SK-N-SH (cell line): ENCODE measurements at regions not wholly inside any gene's neighbourhood (a gene's known extent, or its start where the extent isn't known, plus 50 kb on each side); places are given as distances from the start of the nearest gene placed in this dataset.

Experiments
- CTCF ChIA-PET: fragments of 300-600, 350-600 bp; formaldehyde crosslinking; extraction: SDS; loops from one replicate; lab custom pipeline; 2021; lab: Yijun Ruan, JAX
- POLR2A ChIA-PET: fragments of 350-600 bp; sonication (Branson Sonifier 250); formaldehyde crosslinking; extraction: SDS; loops from one replicate; lab custom pipeline; 2020; ENCODE audit warnings: antibody characterized with exemption, inconsistent platforms; lab: Yijun Ruan, JAX
- DNase-seq: peaks from one replicate; pipeline ENCODE4 v3.0.0; 2012
- H2AFZ ChIP-seq: fragments of 200-600 bp; sonication (generic); 2 replicates; pipeline ENCODE4 v1.8.1; 2016; ENCODE audit warnings: antibody characterized with exemption, mild to moderate bottlenecking, low read depth
- H3F3A ChIP-seq: fragments of 200-600 bp; sonication (generic); replicated peaks from 2 replicates; pipeline ENCODE3; 2016; ENCODE audit warnings: antibody characterized with exemption, mild to moderate bottlenecking; ENCODE audit not compliant: insufficient read depth
- H3K27ac ChIP-seq, 2 experiments: fragments of 200-500 bp in 1 of 2; fragments of 200-600 bp in 1 of 2; sonication (Bioruptor generic) in 1 of 2; sonication (generic), shearing (Covaris generic) in 1 of 2; 2 replicates each; pipeline versions ENCODE4 v1.5.1 to v1.6.1; 2014 to 2016; ENCODE audit warnings: low read depth in 2 of 2, inconsistent platforms in 1 of 2, low read length in 1 of 2, mild to moderate bottlenecking in 1 of 2, mixed read lengths in 1 of 2
- H3K27me3 ChIP-seq: fragments of 200-600 bp; sonication (generic), shearing (Covaris generic); 2 replicates; pipeline ENCODE4 v1.6.1; 2016; ENCODE audit warnings: mixed run types; ENCODE audit not compliant: insufficient read depth
- H3K36me3 ChIP-seq, 2 experiments: fragments of 200-500 bp in 1 of 2; fragments of 200-600 bp in 1 of 2; sonication (Bioruptor generic) in 1 of 2; sonication (generic) in 1 of 2; replicated peaks in 1 of 2; 2 replicates each; pipeline versions ENCODE3 to v1.5.1; 2014 to 2016; ENCODE audit warnings: low read length in 1 of 2, mild to moderate bottlenecking in 1 of 2; ENCODE audit not compliant: insufficient read depth in 2 of 2, control insufficient read depth in 1 of 2
- H3K4me1 ChIP-seq, 2 experiments: fragments of 200-500 bp in 1 of 2; fragments of 200-600 bp in 1 of 2; sonication (Bioruptor generic) in 1 of 2; sonication (generic), shearing (Covaris generic) in 1 of 2; 2 replicates each; pipeline versions ENCODE4 v1.5.1 to v1.6.1; 2014 to 2016; ENCODE audit warnings: low read depth in 1 of 2, low read length in 1 of 2, mixed run types in 1 of 2; ENCODE audit not compliant: insufficient read depth in 2 of 2, control insufficient read depth in 1 of 2
- H3K4me2 ChIP-seq: fragments of 200-600 bp; sonication (generic), shearing (Covaris generic); 2 replicates; pipeline ENCODE4 v1.6.1; 2017; ENCODE audit warnings: mixed run types
- H3K4me3 ChIP-seq, 2 experiments: fragments of 200-500 bp in 1 of 2; fragments of 200-600 bp in 1 of 2; sonication (Bioruptor generic) in 1 of 2; sonication (generic), shearing (Covaris generic) in 1 of 2; 2 replicates each; pipeline versions ENCODE4 v1.5.1 to v1.8.1; 2014 to 2016; ENCODE audit warnings: low read depth in 2 of 2, inconsistent platforms in 1 of 2, low read length in 1 of 2, mild to moderate bottlenecking in 1 of 2, mixed read lengths in 1 of 2, moderate library complexity in 1 of 2
- H3K79me2 ChIP-seq: fragments of 200-600 bp; sonication (generic); 2 replicates; pipeline ENCODE4 v1.8.1; 2017; ENCODE audit warnings: mild to moderate bottlenecking; ENCODE audit not compliant: insufficient read depth
- H3K9ac ChIP-seq: fragments of 200-600 bp; sonication (generic); 2 replicates; pipeline ENCODE4 v1.6.1; 2017; ENCODE audit warnings: mixed run types
- H3K9me2 ChIP-seq: fragments of 200-600 bp; sonication (generic); 2 replicates; pipeline ENCODE4 v1.6.1; 2017; ENCODE audit warnings: mixed run types
- H3K9me3 ChIP-seq: fragments of 200-600 bp; sonication (generic); 2 replicates; pipeline ENCODE4 v1.6.1; 2017; ENCODE audit warnings: mixed run types, mild to moderate bottlenecking, moderate library complexity
- H4K20me1 ChIP-seq: fragments of 200-600 bp; sonication (generic); 2 replicates; pipeline ENCODE4 v1.6.1; 2017; ENCODE audit warnings: mild to moderate bottlenecking, mixed run types; ENCODE audit not compliant: insufficient read depth
- CHD2 ChIP-seq: fragments of 150-350 bp; IDR thresholded peaks from 2 replicates; pipeline ENCODE4 v1.6.1; 2018; ENCODE audit warnings: low read length; ENCODE audit not compliant: partially characterized antibody
- EP300 ChIP-seq, 2 experiments: IDR thresholded peaks; 2 replicates each; pipeline versions ENCODE4 v1.4.0 to v1.6.1; 2012; ENCODE audit warnings: borderline replicate concordance in 1 of 2, low read depth in 1 of 2, low read length in 1 of 2
- EZH2phosphoT487 ChIP-seq: fragments of 200-600 bp; sonication (generic); IDR thresholded peaks from 2 replicates; pipeline ENCODE4 v1.6.1; 2017; ENCODE audit warnings: low read depth, mixed run types, mild to moderate bottlenecking, antibody characterized with exemption, moderate library complexity, borderline replicate concordance
- FOXM1 ChIP-seq: IDR thresholded peaks from 2 replicates; pipeline ENCODE4 v1.4.0; 2012; ENCODE audit warnings: low read depth, mild to moderate bottlenecking
- IRF3 ChIP-seq: fragments of 150-350 bp; IDR thresholded peaks from 2 replicates; pipeline ENCODE4 v1.6.1; 2016; ENCODE audit warnings: mild to moderate bottlenecking, low read depth, low read length
- MEF2A ChIP-seq: IDR thresholded peaks from 2 replicates; pipeline ENCODE4 v1.4.0; 2012; ENCODE audit warnings: low read depth, borderline replicate concordance
- NFIC ChIP-seq: IDR thresholded peaks from 2 replicates; pipeline ENCODE4 v1.4.0; 2012; ENCODE audit warnings: borderline replicate concordance
- RFX5 ChIP-seq: IDR thresholded peaks from 2 replicates; pipeline ENCODE4 v1.6.1; 2012; ENCODE audit warnings: mild to moderate bottlenecking, improper control_type of control experiment, low read length
- RXRA ChIP-seq: IDR thresholded peaks from 2 replicates; pipeline ENCODE4 v1.4.0; 2012; ENCODE audit warnings: low read depth, mild to moderate bottlenecking, borderline replicate concordance
- SIN3A ChIP-seq: IDR thresholded peaks from 2 replicates; pipeline ENCODE4 v1.6.1; 2012; ENCODE audit warnings: low read depth, mild to moderate bottlenecking, low read length, moderate library complexity, borderline replicate concordance
- SMC3 ChIP-seq: IDR thresholded peaks from 2 replicates; pipeline ENCODE4 v1.6.1; 2012; ENCODE audit warnings: low read depth, low read length, improper control_type of control experiment
- TAF1 ChIP-seq: IDR thresholded peaks from 2 replicates; pipeline ENCODE4 v1.6.1; 2012; ENCODE audit warnings: low read depth, mild to moderate bottlenecking, low read length, moderate library complexity, borderline replicate concordance
- TCF12 ChIP-seq: IDR thresholded peaks from 2 replicates; pipeline ENCODE4 v1.4.0; 2012
- YY1 ChIP-seq: IDR thresholded peaks from 2 replicates; pipeline ENCODE4 v1.4.0; 2012; ENCODE audit warnings: low read depth, mild to moderate bottlenecking
- WGBS: methylation state at CpG from one replicate; pipeline ENCODE4 v1.1.6; 2017; ENCODE audit warnings: low lambda C conversion rate; 5-methylcytosine and 5-hydroxymethylcytosine counted together
- TF ChIP-seq, protein P1 (sequence below): fragments of 200-600 bp; sonication (generic); IDR thresholded peaks from 2 replicates; pipeline ENCODE4 v1.6.1; 2017; ENCODE audit warnings: antibody characterized with exemption, mild to moderate bottlenecking, moderate library complexity
- TF ChIP-seq, protein P2 (sequence below): IDR thresholded peaks from 2 replicates; pipeline ENCODE4 v1.6.1; 2012; ENCODE audit warnings: mild to moderate bottlenecking, low read depth, low read length, moderate library complexity

DNA sequence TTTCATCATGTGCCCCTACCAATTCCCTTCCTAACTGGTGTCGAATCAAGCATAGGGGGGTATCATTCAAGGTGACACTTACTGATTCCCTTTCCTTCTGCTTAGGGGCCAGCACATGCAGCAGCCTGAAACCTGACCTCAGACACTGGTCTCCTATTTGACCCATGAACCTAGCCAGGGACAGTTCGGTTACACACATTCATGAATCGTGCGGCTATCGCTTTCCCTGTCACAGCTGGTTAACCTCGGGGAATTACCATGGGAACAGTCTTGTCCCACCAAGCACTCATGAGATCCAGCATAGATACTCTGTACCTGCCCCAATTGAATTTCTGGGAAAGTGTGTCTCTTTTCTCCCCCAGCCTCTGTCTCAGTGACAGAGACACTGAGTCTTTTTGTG, 140.4 kb downstream of the ZNF674 start:
- POLR2A ChIA-PET = no interaction called here
- H3F3A ChIP-seq = no peaks in the 10 kb centered on the region
- no peaks in the 10 kb centered on the region for H3K9me2 ChIP-seq
- 35% methylated on average over 5 of the region's 6 CpGs for WGBS
- DNase-seq = no peak
- CTCF ChIA-PET = interaction anchor here (0.9 to 5.0 kb wide), 2 partner anchors 14 to 23 kb away, joined by 4 to 21 read pairs; no protein-coding TSS in a partner anchor
- H3K36me3 ChIP-seq = no peaks in the 10 kb centered on the region
- H3K27ac ChIP-seq = no peak overlapping the region
- no peak overlapping the region for H2AFZ ChIP-seq
- H3K9ac ChIP-seq = no peak overlapping the region
- 0 out of 2 replicates have a peak, but pooled peaks cover 8% of the 10 kb centered on the region for H3K27me3 ChIP-seq
- no peaks in the 10 kb centered on the region; the same call in 1 of the 2 replicates for H3K9me3 ChIP-seq
- no peak for TF ChIP-seq RFX5
- no peak for TF ChIP-seq FOXM1
- TF ChIP-seq MEF2A = no peak
- no peak for TF ChIP-seq SIN3A
- TF ChIP-seq, protein P1, sequence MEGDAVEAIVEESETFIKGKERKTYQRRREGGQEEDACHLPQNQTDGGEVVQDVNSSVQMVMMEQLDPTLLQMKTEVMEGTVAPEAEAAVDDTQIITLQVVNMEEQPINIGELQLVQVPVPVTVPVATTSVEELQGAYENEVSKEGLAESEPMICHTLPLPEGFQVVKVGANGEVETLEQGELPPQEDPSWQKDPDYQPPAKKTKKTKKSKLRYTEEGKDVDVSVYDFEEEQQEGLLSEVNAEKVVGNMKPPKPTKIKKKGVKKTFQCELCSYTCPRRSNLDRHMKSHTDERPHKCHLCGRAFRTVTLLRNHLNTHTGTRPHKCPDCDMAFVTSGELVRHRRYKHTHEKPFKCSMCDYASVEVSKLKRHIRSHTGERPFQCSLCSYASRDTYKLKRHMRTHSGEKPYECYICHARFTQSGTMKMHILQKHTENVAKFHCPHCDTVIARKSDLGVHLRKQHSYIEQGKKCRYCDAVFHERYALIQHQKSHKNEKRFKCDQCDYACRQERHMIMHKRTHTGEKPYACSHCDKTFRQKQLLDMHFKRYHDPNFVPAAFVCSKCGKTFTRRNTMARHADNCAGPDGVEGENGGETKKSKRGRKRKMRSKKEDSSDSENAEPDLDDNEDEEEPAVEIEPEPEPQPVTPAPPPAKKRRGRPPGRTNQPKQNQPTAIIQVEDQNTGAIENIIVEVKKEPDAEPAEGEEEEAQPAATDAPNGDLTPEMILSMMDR = no peak
- TF ChIP-seq NFIC = no peak
- no peak for TF ChIP-seq CHD2
- TF ChIP-seq YY1 = no peak
- TF ChIP-seq SMC3 = no peak
- no peak for TF ChIP-seq EP300 (IDR thresholded peaks at IDR 0.05; ENCODE audit: borderline replicate concordance in 1 of 2, low read depth in 1 of 2, low read length in 1 of 2)
- TF ChIP-seq TCF12 = no peak
- no peak for TF ChIP-seq TAF1
- TF ChIP-seq RXRA = no peak
- TF ChIP-seq, protein P2, sequence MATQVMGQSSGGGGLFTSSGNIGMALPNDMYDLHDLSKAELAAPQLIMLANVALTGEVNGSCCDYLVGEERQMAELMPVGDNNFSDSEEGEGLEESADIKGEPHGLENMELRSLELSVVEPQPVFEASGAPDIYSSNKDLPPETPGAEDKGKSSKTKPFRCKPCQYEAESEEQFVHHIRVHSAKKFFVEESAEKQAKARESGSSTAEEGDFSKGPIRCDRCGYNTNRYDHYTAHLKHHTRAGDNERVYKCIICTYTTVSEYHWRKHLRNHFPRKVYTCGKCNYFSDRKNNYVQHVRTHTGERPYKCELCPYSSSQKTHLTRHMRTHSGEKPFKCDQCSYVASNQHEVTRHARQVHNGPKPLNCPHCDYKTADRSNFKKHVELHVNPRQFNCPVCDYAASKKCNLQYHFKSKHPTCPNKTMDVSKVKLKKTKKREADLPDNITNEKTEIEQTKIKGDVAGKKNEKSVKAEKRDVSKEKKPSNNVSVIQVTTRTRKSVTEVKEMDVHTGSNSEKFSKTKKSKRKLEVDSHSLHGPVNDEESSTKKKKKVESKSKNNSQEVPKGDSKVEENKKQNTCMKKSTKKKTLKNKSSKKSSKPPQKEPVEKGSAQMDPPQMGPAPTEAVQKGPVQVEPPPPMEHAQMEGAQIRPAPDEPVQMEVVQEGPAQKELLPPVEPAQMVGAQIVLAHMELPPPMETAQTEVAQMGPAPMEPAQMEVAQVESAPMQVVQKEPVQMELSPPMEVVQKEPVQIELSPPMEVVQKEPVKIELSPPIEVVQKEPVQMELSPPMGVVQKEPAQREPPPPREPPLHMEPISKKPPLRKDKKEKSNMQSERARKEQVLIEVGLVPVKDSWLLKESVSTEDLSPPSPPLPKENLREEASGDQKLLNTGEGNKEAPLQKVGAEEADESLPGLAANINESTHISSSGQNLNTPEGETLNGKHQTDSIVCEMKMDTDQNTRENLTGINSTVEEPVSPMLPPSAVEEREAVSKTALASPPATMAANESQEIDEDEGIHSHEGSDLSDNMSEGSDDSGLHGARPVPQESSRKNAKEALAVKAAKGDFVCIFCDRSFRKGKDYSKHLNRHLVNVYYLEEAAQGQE = no peak
- TF ChIP-seq EZH2phosphoT487 = no peak
- TF ChIP-seq IRF3 = no peak
- no peaks in the 10 kb centered on the region for H4K20me1 ChIP-seq
- no peak overlapping the region for H3K4me3 ChIP-seq
- no peaks in the 10 kb centered on the region for H3K79me2 ChIP-seq
- 0 out of 4 replicates have a peak, but pooled peaks cover 0 to 14% of the 10 kb centered on the region in 2 experiments for H3K4me1 ChIP-seq
- no peak overlapping the region for H3K4me2 ChIP-seq
